NT2/D1 (cell line): ENCODE measurements at regions not wholly inside any gene's neighbourhood (a gene's known extent, or its start where the extent isn't known, plus 50 kb on each side); places are given as distances from the start of the nearest gene placed in this dataset.

ENCODE experiments used
- YY1 ChIP-seq: IDR thresholded peaks from 2 replicates; pipeline ENCODE4 v1.6.1; 2011; ENCODE audit not compliant: insufficient read length, insufficient read depth
- ZNF274 ChIP-seq: IDR thresholded peaks from 2 replicates; pipeline ENCODE4 v1.6.1; 2011; ENCODE audit warnings: mild to moderate bottlenecking, low read depth, low read length

DNA sequence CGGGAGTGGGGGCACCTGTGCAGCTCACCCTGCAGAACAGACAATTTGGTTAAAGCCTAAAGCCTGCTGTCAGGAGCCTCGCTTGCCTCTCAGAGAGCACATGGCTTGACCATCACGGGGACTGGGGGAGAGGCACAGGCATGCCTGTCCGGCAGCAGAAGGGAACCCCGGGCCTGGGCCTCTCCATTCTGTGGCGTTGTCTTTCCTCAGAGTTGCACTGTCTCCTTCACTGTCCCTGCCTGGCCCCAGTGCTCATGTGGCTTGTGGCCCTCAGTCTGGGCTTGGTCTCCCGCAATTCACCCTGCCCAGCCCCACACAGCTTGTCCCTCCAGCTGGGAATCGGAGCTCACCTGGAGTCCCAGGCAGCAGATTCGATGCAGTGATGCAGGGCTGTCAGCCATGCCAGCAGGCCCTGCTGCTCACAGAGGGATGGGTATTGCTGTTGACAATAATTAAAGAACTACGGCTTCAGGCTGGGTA lies 189.9 kb downstream of the SEC14L1 start:
- TF ChIP-seq YY1 (no peak), ZNF274 (no peak)
